ENCODE measurements at regions not wholly inside any gene's neighbourhood (a gene's known extent, or its start where the extent isn't known, plus 50 kb on each side); places are given as distances from the start of the nearest gene placed in this dataset.

GRCh38 chr16:62720651-62721050 lies 684.4 kb upstream of the CDH8 start:
- ATAC-seq (no peak), DNase-seq (ENCODE audit: low read depth, low spot score) (no peak)
- Histone ChIP-seq H3K27me3 (ENCODE audit: control insufficient read depth, insufficient read depth, low read length) (no peaks in the 10 kb centered on the region), H3K4me3 (ENCODE audit: low read depth in 2 of 2, low read length in 2 of 2) (no peak overlapping the region), H3K4me1 (ENCODE audit: control insufficient read depth, insufficient read depth, low read length) (no peaks in the 10 kb centered on the region), H3K36me3 (ENCODE audit: control insufficient read depth, insufficient read depth, low read length) (no peaks in the 10 kb centered on the region), H3K9me3 (ENCODE audit: control insufficient read depth, insufficient read depth, low read depth, low read length) (no peaks in the 10 kb centered on the region), H3K27ac (ENCODE audit: low read length) (no peak overlapping the region)
- in situ Hi-C loops (cut with HindIII; ENCODE audit: low pct_unique_long_range_greater_than_20kb, low sequenced_read_pairs), result no loop called here
- ChIA-PET POLR2A (no interaction called here), CTCF (no interaction called here)
- BruUV-seq (replicated peaks), result no TSS peak
- intact Hi-C loops (cut with micrococcal nuclease; ENCODE audit: unreplicated experiment), result no loop called here
- TF ChIP-seq SIN3A (IDR thresholded peaks at IDR 0.05; ENCODE audit: borderline replicate concordance, insufficient read depth, low read depth, low read length) (no peak), REST (IDR thresholded peaks at IDR 0.05; ENCODE audit: insufficient read depth in 1 of 2, low read depth in 2 of 2, low read length in 1 of 2) (no peak), CTCF (IDR thresholded peaks at IDR 0.05) (no peak), POLR2AphosphoS5 (IDR thresholded peaks at IDR 0.05; ENCODE audit: low read depth, low read length) (no peak), TCF7L2 (IDR thresholded peaks at IDR 0.05; ENCODE audit: low read depth, low read length) (no peak)

- H3K36me3 ChIP-seq (ENCODE audit: control insufficient read depth, insufficient read depth, low read length), result no peaks in the 10 kb centered on the region
- ATAC-seq, result no peak
- no peak for DNase-seq (ENCODE audit: low read depth, low spot score)
- intact Hi-C loops (cut with micrococcal nuclease; ENCODE audit: unreplicated experiment) (no loop called here), in situ Hi-C loops (cut with HindIII; ENCODE audit: low pct_unique_long_range_greater_than_20kb, low sequenced_read_pairs) (no loop called here)
- H3K27me3 ChIP-seq (ENCODE audit: control insufficient read depth, insufficient read depth, low read length), result no peaks in the 10 kb centered on the region
- no peaks in the 10 kb centered on the region for H3K4me1 ChIP-seq (ENCODE audit: control insufficient read depth, insufficient read depth, low read length)
- H3K27ac ChIP-seq (ENCODE audit: low read length), result no peak overlapping the region
- CTCF ChIA-PET, result no interaction called here
- H3K9me3 ChIP-seq (ENCODE audit: control insufficient read depth, insufficient read depth, low read depth, low read length), result no peaks in the 10 kb centered on the region
- no peak overlapping the region for H3K4me3 ChIP-seq (ENCODE audit: low read depth in 2 of 2, low read length in 2 of 2)
- no peak for TF ChIP-seq SIN3A (IDR thresholded peaks at IDR 0.05; ENCODE audit: borderline replicate concordance, insufficient read depth, low read depth, low read length)
- TF ChIP-seq TCF7L2 (IDR thresholded peaks at IDR 0.05; ENCODE audit: low read depth, low read length), result no peak
- TF ChIP-seq REST (IDR thresholded peaks at IDR 0.05; ENCODE audit: insufficient read depth in 1 of 2, low read depth in 2 of 2, low read length in 1 of 2), result no peak
- no peak for TF ChIP-seq CTCF (IDR thresholded peaks at IDR 0.05)
- TF ChIP-seq POLR2AphosphoS5 (IDR thresholded peaks at IDR 0.05; ENCODE audit: low read depth, low read length), result no peak
- no TSS peak for BruUV-seq (replicated peaks)
- POLR2A ChIA-PET, result no interaction called here
These were observed 680.8 kb upstream of the CDH8 start for GRCh38 chr16:62717026-62717425.
